ENCODE measurements at regions not wholly inside any gene's neighbourhood (a gene's known extent, or its start where the extent isn't known, plus 50 kb on each side); places are given as distances from the start of the nearest gene placed in this dataset.

- no peak for DNase-seq
Measured at GRCh38 chr20:58138395-58138794, 90.1 kb downstream of the ANKRD60 start.

- no peak for DNase-seq
Measured at GRCh38 chr20:58137651-58138265, 90.7 kb downstream of the ANKRD60 start.

DNA sequence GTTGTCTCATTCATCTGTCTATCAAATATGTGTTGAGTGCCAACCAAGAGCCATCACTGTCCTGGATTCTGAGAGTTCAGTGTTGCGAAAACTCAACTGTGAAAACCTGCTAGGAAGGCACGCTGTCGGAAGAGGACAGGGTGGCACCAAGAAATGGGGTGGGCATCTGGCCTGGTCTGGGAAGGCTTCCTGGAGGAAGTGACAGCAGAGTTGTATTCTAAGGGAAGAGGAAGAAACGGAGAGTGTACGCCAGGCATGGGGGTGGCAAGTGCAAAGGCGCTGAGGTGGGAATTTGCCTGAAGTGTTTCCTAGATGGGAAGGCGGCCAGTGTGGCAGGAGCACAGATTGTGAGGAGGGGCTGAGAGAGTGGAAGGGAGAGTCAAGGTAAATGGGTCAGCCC is 91.2 kb downstream of the ANKRD60 start:
- no peak for DNase-seq

- DNase-seq = no peak
Measured at GRCh38 chr20:58136149-58136484, 92.3 kb downstream of the ANKRD60 start.

DNA sequence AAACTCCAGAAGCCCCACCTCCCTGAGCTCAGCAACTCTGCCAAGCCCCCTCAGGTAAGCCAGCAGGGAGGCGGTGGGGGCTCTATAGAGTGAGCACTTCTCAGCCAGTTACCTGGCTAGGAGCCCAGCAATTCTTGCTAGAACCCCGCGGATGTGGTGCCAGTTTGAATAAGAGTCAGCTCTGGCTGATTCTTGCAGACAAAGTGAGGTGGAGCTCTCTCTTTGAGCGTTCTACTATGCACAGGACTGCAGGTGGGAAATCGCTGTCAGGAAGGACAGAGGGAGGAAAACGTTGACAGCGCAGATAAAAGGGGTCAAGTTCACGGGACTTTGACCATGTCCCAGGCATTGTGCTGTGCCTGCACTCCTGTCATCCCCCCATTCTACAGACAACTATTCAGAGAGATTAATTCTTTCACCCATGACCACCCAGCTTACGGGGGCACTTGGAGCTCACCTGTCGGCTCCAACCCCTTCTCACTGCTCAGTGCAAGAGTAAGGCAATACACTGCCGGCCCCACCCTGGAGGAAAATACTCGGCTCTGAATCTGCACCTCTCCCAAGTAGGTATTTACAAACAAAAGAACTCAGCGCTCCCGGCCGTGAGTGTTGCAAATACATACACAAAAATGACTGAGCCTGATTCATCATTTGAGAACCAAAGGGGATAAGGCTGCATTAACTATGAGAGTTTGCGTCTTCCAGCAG is 92.9 kb downstream of the ANKRD60 start:
- DNase-seq = no peak

GRCh38 chr20:58133020-58133808 is 95.2 kb downstream of the ANKRD60 start:
- no peak for DNase-seq

- DNase-seq = no peak
Measured at GRCh38 chr20:58131551-58132142, 96.8 kb downstream of the ANKRD60 start.

- DNase-seq = no peak
Measured at GRCh38 chr20:58131151-58131550, 97.3 kb downstream of the ANKRD60 start.

GRCh38 chr20:58130581-58130980 is 97.9 kb downstream of the ANKRD60 start:
- DNase-seq = no peak

GRCh38 chr20:58130156-58130555 is 98.3 kb downstream of the ANKRD60 start:
- no peak for DNase-seq

- DNase-seq = no peak
Measured at GRCh38 chr20:58129721-58130151, 98.7 kb downstream of the ANKRD60 start.

DNA sequence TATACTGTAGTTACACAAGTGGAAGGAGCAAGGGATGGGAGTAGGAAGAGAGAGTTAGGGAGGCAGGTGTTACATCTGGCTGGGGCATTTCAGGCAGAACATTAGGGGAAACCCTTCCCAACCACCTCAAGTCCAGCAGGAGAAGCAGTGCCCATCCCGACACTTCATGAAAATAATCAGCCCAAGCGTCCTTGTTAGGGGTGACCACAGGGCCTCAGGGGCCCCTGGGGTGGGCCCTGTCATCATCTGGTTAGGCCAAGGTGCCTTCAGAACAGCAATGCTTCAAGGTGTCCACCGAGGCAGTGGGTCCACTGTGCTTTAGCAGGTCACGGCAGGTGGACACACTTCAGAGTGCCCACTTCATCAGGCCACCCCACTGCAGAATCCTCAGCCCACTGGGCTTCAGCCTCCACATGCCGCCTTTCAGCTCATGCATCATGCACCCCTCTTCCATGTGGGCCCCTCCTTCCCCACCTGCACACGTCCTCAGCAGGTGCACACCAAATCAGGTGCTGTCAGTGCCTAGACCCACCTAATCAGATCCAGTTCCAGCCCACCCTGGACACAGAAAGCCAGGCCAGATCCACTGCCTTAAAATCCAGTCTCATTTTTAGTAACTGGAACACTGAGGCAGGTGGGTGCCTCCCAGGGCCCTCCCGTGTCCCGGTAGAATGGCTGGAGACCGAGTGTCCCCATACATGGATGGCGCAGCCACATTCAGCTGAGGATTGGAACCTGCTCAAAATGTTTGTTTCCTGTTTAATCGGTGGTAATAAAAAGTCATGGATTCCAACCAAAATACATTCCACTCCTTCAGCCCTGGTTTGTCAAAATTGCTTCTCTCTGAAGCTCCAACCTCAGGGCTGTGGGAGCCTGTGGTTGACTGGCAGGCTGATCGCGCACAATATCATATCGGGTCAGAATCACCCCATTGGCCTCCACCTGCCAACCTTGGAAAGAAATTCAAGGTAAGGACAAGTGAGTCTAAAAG is 99.5 kb downstream of the ANKRD60 start:
- DNase-seq = no peak

GRCh38 chr20:58127701-58128111 is 100.7 kb downstream of the ANKRD60 start:
- no peak for DNase-seq

GRCh38 chr20:58125726-58126125 is 102.7 kb downstream of the ANKRD60 start:
- no peak for DNase-seq

- DNase-seq = no peak
Measured at GRCh38 chr20:58117944-58118343, 110.5 kb downstream of the ANKRD60 start.

- no peak for DNase-seq
Measured at GRCh38 chr20:58116505-58116904, 111.9 kb downstream of the ANKRD60 start.

DNA sequence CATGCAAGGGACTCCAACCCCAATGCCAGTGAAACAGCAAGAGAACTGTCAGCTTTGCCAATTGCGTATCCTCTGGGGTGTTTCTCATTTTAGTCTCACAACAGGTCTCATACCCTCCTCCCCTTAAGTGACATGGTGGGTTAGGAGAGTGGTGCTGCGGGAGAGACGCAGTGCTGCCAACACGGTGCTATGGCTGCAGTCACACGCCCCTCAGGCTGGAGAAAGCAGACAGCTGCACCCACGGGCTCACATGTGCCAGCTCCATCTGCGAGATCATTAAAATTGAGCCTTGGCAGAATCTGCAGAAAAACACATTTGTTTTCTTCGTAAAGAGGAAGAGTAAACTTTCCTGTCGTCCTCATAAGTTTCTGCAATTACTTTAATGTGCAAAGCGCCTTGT is 114.7 kb downstream of the ANKRD60 start:
- DNase-seq = no peak

- DNase-seq = no peak
Measured at GRCh38 chr20:58112017-58112781, 116.3 kb downstream of the ANKRD60 start.

GRCh38 chr20:58111310-58112016 is 117.0 kb downstream of the ANKRD60 start:
- no peak for DNase-seq

DNA sequence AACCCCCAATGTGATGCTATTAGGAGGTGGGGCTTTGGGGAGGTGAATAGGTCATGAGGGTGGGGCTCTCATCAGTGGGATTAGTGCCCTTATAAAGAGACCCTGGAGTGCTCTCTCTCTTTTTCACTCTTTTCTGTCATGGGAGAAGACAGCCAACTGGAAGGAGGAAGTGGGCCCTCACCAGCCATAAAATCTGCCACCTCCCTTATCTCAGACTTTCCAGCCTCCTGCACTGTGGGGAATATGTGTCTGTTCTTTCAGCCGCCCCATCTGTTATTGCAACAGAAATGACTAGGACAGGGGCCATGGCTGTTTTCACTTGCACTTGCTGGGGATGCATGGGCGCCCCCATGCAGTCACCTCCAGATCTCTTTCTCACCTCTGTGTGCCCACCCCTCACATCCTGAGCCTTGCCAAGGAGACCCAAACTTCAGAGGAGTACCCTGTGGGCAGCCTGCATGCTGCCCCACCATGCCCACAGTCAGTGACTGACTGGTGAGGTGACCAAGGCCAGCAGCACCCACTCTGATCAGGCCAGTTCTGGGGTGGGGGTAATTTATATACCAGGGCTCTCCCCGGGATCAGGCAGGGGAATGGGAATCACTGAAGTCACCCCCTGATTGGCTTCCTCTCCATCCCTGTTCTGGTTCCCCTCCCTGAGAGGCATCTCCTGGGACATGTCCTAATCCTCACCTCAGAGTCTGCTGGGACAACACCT is 118.4 kb downstream of the ANKRD60 start:
- DNase-seq = no peak
